ENCODE measurements at regions not wholly inside any gene's neighbourhood (a gene's known extent, or its start where the extent isn't known, plus 50 kb on each side); places are given as distances from the start of the nearest gene placed in this dataset.
"Not testable (repeated sequence)": the region's sequence is repeated elsewhere in the genome, so short reads cannot be mapped to it uniquely, and the experiment has no call there.

DNA sequence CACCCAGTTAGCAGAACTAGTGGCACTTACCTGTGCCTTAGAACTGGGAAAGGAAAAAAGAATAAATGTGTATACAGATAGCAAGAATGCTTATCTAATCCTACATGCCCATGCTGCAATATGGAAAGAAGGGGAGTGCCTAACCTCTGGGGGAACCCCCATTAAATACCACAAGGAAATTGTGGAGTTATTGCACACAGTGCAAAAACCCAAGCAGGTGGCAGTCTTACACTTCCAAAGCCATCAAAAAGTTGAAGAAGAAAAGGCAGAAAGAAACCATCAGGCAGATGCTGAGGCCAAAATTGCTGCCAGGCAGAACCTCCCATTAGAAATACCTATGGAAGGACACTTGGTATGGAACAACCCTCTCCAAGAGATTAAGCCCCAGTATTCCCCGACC lies 246.1 kb upstream of the BTG1 start:
- TF ChIP-seq, protein P1, sequence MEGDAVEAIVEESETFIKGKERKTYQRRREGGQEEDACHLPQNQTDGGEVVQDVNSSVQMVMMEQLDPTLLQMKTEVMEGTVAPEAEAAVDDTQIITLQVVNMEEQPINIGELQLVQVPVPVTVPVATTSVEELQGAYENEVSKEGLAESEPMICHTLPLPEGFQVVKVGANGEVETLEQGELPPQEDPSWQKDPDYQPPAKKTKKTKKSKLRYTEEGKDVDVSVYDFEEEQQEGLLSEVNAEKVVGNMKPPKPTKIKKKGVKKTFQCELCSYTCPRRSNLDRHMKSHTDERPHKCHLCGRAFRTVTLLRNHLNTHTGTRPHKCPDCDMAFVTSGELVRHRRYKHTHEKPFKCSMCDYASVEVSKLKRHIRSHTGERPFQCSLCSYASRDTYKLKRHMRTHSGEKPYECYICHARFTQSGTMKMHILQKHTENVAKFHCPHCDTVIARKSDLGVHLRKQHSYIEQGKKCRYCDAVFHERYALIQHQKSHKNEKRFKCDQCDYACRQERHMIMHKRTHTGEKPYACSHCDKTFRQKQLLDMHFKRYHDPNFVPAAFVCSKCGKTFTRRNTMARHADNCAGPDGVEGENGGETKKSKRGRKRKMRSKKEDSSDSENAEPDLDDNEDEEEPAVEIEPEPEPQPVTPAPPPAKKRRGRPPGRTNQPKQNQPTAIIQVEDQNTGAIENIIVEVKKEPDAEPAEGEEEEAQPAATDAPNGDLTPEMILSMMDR (tag by site-specific recombination; IDR thresholded peaks at IDR 0.05), result not testable (repeated sequence)
- not testable (repeated sequence) for TF ChIP-seq ZNF747 (tag by site-specific recombination; IDR thresholded peaks at IDR 0.05)
